GM03348 (cell line): ENCODE measurements at regions not wholly inside any gene's neighbourhood (a gene's known extent, or its start where the extent isn't known, plus 50 kb on each side); places are given as distances from the start of the nearest gene placed in this dataset.

Experiments used
- DNase-seq: peaks from one replicate; pipeline ENCODE4 v3.0.0; 2012; ENCODE audit warnings: low spot score

GRCh38 chr6:45741437-45742171 lies 274.1 kb downstream of the CLIC5 start:
- peak; percentile 72 for DNase-seq

DNA sequence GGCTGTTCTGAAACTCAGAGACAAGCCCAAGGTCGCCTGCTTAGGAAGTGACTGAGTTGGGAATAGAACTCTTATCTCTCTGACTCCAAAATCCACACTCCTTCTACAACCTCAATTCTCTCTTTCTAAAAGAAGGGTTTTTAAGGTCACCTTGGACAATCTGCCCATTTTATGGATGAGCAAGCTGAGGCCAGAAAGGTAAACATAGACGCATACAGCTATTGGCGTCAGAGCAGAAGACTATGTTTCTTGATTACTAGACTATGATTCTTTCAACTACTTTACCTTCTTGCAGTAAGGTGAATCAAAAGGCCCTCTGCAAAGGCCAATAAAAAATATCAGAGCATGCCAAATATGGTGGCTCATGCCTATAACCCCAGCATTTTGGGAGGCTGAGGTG lies 276.6 kb downstream of the CLIC5 start:
- no peak for DNase-seq

DNA sequence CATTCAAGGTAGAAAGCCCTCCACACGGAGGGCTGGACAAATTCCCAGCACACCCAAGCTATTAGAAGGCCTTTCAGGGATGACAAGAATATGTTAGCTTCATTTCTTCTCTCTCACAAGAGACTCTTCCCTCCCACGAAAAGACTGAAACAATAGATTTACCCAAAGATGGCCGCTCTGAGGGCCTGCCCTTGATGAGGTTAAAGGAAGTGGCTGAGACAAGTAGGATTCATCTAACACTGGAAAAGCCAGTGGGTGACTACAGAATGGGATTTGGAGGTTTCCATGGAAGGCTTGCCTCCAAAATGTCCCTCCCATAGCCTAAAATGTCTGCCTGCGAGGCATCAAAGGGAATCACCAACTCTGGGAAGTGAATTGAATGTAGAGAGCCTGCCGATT lies 277.6 kb downstream of the CLIC5 start:
- DNase-seq: no peak

DNA sequence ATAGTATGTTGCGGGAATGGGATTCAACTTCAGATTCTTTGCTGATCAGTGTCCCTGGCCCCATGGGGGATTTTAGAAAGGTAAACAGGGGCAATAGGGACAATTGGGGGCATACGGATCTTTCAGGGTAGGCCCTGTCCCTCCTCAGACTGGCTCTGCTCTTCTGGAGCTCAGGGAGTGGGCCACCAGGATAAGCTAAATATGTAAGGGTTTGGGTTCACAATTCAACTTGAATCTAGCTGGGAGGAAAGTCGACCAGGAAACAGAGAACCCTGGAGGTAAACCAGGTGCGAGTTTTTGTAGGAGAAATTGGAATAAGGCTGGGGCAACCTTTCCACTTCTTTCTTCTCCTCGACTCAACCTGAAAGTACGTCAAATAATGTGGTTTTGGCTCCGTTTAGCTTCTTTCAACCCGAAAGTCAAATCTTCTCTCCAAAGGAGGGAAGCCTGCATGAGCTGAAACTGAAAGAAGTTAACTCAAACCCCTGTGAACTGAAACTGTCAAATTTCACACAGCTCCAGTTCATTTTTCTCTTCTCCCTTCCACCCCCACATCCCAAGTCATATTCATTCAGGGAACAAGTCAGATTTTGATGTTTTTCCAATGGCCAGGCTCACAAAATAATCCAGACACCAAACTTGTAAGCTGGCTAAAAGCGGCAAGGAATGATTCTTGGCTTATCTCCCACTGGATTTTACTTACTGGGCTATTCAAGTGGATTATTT lies 278.2 kb downstream of the CLIC5 start:
- DNase-seq: no peak

DNA sequence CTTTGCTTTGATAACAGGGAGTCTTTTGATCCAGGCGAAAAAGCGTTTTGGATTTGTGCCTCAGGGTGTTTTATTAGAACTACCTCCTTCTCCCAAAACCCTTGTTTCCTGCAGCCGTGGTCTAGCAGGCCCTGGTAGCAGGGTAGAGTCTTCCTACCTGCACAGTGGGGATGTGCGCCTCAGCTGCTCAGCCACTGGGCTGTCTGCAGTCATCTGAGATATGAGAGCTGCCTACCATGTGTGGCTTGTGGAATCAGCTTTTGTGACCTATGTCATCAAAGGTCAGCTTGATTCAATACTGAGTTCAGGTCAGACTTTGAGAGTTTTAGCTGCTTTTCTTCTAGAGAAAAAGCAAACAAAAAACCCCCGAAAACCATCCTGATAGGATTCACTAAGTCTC lies 279.5 kb downstream of the CLIC5 start:
- DNase-seq: no peak

GRCh38 chr6:45732731-45733130 lies 282.9 kb downstream of the CLIC5 start:
- DNase-seq: no peak

GRCh38 chr6:45730232-45730631 lies 285.4 kb downstream of the CLIC5 start:
- DNase-seq: no peak

DNA sequence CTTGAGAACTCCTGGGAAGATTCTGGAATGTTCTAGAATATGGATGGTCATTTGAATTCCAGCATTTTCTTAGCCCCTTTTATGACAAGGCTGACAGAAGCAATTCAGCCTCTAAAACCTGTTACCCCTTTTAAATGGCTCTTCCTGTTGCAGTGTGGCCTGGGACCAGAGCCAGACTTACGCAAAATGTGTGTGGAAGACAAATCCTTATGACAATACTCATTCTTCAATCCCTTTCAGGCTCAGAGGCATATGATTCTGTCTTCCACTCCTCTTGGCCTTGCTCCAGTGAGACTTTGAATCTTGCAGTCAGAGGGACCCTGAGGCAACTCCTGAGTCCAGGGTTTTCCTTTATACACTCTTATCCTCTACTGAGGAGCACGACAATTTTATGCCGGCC lies 287.0 kb downstream of the CLIC5 start:
- DNase-seq: peak; percentile 29

DNA sequence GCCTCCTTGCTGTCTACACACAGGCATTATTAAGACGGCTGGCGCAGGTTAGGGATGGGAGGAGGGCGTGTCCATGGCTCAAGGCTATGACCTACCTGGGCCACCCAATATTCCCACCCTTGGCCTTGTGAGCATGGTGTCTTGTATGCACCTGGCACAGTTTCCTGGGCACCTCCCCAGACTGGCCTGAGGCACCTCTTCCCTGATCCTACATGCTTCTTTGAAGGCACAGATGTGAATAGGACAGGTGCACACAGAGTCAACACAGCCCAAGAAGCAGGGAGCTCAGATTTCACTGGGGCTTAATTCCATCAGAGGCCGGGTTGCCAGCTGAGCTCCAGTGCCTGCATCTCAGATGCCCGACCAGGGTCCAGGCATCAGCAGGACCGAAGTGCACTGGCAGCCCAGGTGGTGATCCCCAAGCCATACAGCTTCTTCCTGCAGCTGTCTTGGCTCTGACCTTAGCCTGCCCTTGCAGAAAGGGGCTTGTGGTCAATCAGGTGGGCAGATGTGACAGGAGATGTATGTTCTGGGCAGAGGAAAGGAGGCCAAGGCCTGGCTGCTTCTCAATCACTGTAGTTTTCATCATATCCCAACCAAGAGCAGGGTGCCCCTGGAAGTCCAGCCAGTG lies 287.7 kb downstream of the CLIC5 start:
- DNase-seq: no peak

- DNase-seq: no peak
Measured at GRCh38 chr6:45727228-45727627, 288.4 kb downstream of the CLIC5 start.

DNA sequence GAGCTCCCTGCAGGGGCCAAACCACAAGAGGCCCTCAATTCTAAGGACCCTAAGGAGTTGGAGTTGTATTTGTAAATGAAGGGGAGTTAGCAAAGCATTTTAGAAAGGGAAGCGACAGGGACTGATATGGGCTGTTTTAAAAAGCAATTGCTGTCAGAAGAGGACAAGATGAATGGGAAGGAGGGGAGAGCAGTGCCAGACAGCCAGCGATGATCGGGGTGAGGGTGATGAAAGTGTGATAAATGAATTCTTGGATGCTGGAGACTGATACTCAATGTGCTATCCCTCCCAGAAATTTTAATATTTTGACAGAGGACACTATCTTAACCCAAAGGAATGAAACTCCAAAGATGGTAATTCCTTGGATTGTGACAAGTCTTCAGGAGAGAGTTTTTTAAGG lies 289.2 kb downstream of the CLIC5 start:
- DNase-seq: no peak

DNA sequence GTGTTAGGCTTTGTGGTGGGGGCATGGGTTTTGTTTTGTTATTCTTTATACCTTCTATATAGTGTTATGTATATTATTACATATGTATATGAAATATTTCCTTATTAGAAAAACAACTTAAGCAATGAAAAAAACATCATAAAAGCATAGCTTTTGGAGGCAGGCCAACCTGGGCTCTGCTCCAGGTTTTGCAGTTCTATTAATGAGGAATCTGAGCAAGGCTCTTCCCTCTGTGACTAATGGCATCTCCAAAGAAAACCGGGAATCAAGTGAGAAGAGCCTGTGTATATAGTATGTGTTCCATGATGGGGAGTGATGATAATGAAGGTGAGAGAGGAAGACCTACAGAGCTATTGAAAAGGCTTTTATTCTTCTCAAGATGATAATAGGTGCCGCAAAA lies 291.1 kb downstream of the CLIC5 start:
- DNase-seq: peak; percentile 50

DNA sequence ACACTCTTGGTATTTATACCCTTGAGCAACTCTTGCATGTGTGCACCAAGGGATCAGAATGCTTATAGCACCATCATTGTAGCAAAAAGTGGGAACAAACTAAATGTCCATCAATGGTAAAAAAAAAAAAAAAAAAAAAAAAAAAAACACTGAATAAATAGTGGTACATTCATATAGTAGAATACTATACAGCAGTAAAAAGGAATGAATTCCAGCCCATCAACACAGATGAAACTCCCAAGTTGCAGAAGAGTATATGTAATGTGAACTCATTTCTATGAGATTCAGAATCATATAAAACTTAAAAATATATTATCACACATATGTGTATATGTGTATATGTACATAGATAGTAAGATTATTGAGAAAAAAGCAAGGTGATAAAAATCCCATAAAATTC lies 291.6 kb downstream of the CLIC5 start:
- DNase-seq: no peak

- no peak for DNase-seq
Measured at GRCh38 chr6:45722876-45723275, 292.8 kb downstream of the CLIC5 start.

DNA sequence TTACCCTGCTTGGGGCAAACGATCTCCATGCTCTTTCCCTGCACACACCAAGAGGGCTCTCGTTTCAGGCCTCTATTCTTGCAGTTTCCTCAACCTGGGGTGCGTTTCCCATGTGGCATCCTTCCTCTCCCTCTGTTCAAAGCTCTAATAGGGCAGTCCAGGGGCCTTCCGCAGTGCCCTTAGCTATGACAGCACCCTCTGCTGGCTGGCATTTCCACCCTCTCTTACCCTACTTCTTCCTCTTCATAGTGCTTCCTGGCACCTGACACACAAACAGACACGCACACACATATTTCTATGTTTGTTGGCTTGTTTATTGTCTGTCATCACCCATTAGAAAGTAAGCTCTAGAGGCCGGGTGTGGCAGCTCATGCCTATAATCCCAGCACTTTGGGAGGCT lies 294.0 kb downstream of the CLIC5 start:
- DNase-seq: no peak

GRCh38 chr6:45718871-45719270 lies 296.8 kb downstream of the CLIC5 start:
- peak; percentile 70 for DNase-seq

DNA sequence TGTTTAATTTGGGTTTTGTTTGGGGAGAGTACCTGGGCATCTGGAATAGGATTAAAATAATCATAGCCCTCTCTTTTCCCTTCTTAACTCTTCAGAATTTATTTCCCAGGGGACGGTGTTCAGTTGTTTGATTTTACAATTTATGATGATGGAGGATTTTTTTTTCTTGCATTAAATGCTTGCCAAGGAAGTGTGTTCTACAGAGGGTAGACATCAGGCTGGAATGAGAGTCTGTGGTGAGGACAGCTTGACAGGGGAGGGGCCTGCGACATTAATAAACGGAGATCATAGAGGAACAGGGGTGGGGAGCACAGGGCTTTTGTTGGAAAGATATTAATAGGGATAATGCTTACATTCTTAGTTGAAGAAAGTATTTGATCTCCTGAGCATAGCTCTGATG lies 297.5 kb downstream of the CLIC5 start:
- DNase-seq: no peak

GRCh38 chr6:45717715-45718114 lies 297.9 kb downstream of the CLIC5 start:
- DNase-seq: no peak

GRCh38 chr6:45717027-45717426 lies 298.6 kb downstream of the CLIC5 start:
- DNase-seq: no peak

DNA sequence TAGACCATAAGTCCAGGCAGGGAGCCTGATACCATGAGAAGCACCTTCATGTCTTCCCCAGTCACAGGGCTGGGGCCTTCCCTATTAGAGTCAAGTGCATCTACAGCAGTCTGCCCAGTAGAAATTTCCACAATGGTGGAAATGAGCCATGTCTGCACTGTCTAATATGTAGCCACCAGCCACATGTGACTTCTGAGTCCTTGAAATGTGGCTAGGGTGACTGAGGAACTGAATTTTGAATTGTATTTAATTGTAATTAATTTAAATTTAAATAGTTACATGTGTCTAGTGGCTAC lies 300.2 kb downstream of the CLIC5 start:
- no peak for DNase-seq

GRCh38 chr6:45714741-45715507 lies 300.7 kb downstream of the CLIC5 start:
- DNase-seq: peak; percentile 88

GRCh38 chr6:45714006-45714730 lies 301.5 kb downstream of the CLIC5 start:
- no peak for DNase-seq
